Myocyte (in vitro differentiated cells): ENCODE measurements at regions not wholly inside any gene's neighbourhood (a gene's known extent, or its start where the extent isn't known, plus 50 kb on each side); places are given as distances from the start of the nearest gene placed in this dataset.
"Not testable (repeated sequence)": the region's sequence is repeated elsewhere in the genome, so short reads cannot be mapped to it uniquely, and the experiment has no call there.

Source experiments
- DNase-seq: peaks from one replicate; pipeline ENCODE4 v3.0.0-alpha.2; 2012; ENCODE audit warnings: low read depth

DNA sequence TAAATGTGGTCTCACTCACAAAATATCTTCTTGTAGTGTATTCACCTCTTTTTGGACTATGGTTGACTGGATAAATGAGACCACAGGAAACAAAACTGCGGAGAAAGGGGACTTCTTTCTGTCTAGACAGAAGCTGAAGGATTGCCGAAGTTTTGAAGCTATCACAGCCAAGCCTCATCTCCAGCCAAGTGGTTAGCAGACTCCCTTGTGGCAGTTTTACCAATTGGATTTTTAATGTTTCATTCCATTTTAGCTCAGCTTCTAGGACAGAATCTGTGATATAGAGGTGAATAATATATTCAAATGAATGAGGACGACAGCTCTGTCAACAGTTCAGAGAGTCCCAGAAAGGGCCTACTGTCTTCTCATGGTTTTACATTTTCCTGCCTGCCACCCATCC, 215.7 kb upstream of the ZNF608 start:
- DNase-seq, result no peak

DNA sequence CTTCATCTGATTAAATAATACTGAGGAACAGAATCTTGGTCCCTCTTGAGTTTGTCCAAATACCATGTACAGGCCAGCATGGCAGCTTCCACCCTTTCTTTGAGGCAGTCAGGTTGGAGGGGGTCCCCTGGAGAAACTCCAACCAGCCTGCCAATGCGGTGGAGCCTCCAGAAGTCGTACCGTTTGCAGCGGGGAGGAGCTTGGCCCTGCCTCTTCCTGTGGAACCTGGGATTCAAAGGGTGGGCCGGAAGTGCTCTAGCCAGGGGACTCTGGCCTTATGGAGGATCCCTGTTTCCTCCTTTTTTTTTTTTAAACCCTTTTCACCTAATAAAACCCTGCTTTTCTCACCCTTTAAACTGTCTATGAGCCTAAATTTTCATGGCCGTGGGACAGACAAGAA, 216.3 kb upstream of the ZNF608 start:
- DNase-seq, result no peak

DNA sequence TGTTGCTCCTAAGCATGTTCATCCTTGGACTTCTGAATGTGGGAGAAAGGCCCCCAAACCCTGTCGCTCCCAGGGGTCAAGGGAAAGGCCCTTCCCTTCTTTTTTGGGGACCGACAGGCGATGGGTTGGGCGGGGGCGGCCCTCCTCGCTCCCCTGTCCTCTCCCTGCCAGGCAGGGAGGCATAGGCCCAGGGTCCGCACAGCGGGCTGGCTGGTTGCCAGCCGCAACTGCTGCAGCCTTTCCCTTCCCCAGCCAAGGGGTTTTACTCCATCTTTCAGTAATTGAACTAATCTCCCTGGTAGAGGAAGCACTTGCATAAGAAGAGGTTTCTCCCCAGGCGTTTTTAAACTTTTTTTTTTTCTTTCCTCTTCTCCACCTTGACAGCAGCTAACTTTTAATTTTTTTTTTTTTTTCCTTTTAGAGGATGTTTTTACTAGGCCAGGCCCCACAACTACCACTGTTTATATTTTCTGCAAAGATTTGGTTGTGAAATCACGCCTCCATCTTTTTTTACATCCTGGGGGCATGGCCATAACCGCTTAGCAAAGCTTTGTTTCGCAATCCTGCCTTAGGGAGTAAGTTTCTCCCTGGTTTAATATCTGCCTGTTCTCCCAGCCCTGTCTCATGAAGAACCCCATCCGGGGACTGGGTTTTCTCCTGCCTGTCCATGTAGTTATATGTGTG, 216.9 kb upstream of the ZNF608 start:
- DNase-seq, result peak; percentile 10

DNA sequence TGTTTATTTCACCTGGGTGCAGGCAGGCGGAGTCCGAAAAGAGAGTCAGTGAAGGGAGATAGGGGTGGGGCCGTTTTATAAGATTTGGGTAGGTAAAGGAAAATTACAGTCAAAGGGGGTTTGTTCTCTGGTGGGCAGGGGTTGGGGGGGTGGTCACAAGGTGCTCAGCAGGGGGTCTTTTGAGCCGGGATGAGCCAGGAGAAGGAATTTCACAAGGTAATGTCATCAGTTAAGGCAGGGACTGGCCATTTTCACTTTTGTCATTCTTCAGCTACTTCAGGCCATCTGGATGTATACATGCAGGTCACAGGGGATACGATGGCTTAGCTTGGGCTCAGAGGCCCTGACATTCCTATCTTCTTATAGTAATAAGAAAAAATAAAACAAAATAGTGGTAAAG, 220.3 kb upstream of the ZNF608 start:
- not testable (repeated sequence) for DNase-seq

DNA sequence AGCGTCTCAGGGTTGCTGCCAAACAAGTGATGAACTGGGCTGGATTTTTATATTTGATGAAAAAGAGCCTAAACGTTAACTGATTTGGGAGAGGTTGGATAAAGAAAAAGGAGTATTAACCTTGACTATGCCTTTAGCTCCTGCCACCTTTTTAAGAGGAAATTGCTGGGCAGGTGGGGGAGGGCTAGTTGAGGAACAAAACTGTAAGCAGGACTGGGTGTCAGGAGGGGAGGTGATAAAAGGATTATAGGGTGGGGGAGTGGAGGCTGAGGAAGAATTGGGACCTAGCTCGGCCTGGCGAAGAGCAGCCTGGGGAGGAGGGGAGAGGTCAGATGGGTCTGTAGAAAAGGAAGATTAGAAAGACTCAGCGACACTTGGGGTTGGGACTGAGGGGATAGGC, 223.9 kb upstream of the ZNF608 start:
- DNase-seq, result not testable (repeated sequence)

DNA sequence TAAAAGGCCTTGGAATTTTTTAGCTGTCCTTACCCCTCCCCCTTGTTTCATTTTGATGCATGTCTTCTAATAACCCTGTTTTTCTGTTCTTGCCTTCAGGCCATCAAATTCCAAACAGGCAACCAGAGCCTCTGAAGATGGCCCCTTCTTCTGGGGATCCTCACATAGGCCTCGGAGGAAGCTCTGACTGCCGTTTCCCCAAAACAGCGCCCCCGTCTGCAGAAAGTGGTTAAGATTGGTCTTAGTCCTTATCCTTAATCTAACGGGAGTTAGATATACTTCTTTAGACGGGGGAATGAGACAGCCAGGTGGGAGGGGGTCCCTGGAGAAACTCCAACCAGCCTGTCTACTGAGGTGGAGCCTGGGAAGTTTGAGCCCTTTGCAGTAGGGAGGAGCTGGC, 226.3 kb upstream of the ZNF608 start:
- DNase-seq, result no peak

DNA sequence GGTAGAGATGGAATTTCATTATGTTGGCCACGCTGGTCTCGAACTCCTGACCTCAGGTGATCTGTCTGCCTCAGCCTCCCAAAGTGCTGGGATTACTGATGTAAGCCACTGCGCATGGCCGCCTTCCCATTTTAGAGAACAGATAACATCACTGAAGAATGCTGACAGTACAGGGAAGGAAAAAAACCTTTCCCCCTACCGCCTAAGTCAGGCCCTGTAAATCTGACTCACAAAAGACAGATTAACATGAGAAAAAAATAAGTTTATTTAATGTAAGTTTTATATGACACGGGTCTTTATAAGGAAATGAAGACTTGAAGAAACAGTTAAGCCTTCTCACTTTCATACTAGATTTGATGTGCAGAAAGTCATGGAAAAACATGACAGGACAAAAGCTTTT, 227.2 kb upstream of the ZNF608 start:
- DNase-seq, result no peak

DNA sequence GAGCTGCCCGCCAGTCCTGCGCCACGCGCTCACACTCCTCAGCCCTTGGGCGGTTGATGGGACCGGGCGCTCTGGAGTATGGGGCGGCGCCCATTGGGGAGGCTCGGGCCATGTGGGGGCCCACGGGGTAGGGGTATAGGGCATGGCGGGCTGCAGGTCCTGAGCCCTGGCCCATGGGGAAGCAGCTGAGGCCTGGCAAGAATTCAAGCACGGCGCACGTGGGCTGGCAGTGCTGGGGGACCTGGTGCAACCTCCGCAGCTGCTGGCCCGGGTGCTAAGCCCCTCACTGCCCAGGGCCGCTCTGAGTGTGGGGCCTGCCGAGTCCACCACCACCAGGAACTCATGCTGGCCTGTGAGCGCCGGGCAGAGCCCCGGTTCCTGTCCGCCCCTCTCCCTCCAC, 229.6 kb upstream of the ZNF608 start:
- DNase-seq, result no peak

DNA sequence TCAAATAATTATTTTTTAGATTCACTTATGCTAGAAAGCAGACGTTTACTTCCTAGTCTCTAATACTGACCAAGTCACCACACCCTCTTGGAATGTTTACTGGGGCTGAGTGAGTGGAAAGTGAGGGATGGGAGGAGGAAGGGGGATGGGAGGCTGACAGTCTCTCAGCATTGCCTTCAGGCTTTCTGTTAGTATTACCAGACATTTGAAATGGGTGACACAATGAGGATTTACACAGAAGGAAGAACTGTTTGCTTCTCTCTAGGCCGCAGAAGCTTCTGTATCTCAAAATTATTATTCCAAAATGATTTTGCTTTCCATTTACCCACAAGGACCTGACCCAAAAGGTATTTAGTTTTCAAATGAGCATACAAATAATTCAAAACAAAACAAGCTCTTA, 232.8 kb upstream of the ZNF608 start:
- DNase-seq, result no peak

DNA sequence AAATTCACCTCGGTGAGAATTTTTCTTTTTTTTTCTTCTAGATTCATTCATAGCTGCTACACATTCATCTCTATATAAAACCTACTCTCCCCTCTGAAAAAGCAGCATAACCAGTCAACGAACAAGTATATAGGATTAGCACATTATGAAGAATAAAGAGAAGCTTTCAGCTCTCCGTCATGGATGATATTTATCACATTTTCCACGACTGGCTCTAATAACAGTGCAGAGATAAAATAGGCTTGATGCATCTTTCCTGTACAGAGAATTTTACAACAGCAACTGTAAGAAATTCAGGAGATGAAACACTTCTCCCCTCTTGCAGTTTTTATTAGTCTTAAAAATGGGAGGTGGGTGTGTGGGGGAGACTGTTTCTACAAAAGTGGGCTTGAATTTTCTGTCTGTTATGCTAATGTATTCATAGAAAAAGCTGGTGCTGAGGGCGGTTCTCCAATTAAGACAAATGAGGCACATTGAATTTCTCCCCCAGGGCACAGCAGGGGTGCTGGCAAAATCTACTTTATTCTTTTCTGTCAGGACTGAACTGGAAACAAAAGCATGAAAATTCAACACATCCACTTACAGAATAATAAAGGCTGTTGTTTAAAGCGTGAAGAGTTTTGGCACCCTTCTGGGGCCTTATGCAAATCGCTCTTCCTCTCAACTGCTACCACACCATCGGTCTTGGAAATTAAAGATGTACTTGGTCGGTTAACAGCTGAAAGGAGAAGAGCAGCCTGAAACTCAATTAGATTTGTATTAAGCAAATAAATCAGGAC, 233.9 kb upstream of the ZNF608 start:
- no peak for DNase-seq

DNA sequence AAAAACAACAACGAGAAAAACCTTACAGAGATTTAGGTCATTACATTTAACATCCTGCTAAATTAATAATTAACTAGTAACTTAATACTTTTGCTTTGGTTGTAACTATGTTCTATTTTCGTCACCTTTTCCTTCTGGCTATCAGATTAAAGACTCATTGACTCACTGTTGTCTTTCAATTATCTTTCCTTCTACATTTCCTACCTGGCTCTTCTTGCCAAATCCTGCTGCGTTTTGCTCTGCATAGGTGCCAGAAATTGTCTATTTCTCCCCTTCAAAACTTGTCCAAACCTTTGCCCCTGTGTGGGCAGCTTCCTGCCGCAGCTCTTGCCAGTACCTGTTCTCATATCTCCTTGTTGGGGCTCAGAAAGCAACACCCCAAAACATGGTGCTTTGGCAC, 235.5 kb upstream of the ZNF608 start:
- DNase-seq, result no peak

DNA sequence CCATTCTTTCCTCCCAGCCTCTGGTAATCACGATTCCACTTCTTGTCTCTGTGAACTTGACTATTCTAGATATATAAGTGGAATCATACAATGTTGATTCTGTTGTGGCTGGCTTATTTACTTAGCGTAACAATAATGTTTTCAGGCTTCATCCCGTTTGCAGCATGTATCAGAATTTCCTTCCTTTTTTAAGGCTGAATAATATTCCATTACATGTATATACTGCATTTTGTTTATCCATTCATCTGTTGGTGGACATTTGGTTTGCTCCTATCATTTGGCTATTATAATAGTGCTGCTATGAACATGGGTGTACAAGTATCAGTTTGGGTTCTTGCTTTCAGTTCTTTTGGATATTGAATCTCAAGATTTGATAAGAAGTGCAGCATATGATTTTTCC, 239.7 kb upstream of the ZNF608 start:
- DNase-seq, result no peak

DNA sequence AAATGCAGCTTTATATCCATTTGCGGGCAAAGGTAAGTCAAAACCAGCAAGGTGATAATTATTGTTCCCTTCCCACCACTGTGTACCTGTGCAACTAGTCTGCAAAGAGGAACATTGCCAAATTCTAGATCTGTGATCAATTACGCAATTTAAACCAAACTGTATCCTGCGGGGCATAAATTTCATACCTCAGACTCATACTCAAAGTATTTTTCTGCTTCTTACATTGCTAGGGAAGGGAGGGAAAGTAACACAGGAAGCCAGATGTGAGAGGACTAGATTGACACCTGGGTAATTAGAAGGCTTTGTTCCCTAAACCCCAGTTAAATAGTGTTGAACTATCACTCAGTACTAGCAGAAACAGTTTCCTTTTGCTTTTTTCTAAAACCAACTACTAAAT, 240.2 kb upstream of the ZNF608 start:
- no peak for DNase-seq

DNA sequence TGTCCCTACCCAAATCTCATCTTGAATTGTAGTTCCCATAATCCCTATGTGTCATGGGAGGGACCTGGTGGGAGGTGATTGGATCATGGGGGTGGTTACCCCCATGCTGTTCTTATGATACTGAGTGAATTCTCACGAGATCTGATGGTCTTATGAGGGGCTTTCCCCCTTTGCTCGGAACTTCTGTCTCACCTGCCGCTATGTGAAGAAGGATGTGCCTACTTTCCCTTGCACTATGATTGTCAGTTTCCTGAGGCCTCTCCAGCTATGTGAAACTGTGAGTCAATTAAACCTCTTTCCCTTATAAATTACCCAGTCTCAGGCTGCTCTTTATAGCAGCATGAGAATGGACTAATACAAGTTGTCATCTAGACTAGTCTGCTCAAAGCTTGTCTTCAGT, 241.3 kb upstream of the ZNF608 start:
- DNase-seq, result not testable (repeated sequence)

DNA sequence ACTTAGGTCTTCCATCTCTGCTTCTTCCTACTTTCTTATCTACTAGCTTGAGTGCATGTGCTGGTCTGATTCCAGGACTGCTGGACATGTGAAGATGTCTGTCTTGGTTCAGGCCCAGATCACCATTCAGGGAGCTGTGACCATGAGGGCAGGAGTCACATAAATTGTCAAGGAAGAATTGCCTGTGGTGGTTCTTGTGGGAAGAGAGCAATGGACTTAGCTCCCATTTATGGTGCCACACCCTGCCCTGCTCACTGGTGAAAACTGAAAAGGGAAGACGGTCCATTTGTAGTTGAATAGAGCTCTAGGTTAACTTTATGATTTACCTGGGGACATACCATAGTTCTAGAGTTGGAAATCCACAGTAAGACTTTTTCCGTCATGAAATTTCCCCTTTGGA, 244.3 kb upstream of the ZNF608 start:
- DNase-seq, result peak; percentile 81

DNA sequence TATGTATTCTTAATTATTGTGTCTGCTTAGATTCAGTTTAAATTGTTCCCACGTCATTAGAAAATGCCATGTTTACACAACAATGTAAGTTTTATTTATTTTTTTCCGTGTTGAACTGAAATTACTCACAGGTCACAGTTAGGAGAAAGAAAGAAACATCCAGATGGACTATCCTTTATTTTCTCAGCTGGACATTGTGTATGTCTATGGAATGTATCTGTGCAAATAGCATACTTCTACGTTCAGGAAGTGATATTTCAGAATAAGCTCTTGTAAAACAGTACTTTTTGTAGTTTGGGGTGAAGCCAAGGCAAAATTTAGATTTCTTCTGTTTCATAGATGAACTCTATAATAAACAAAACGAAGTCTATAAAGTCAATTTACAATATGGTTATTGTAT, 249.0 kb upstream of the ZNF608 start:
- DNase-seq, result no peak

DNA sequence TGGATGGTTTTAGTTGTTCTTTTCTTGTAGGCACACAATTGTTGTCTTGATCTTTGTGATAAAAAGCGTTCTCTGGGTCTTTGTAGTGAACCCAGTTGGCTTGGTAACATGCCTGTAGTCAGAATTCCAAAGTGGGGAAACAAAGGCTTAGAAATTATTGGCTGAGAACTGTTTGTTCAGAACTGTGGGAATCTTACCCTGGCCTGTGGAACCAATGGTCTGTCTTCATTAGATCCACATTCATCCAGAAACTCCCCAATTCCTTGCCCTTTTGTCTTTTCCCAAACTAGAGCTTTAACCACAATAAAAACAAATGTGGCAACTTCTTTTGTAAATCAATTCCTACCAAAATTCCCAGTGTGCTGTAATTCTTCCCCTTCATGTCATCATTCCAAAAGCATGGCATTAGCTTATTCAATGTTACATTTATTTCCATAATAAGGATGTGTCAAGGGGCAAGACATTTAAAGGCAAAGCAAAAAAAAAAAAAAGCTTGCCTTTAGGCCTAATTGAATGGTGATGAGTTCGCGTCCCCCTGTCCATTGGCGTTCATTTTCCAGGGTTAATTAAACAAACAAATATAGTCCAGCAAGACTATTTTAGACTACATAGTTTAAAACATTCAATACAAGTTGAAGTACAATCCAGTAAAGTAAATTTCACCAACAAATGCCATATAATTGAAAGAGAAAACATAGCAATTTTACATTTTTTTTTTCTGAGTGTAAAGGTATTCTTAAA, 249.8 kb upstream of the ZNF608 start:
- DNase-seq, result peak; percentile 30

DNA sequence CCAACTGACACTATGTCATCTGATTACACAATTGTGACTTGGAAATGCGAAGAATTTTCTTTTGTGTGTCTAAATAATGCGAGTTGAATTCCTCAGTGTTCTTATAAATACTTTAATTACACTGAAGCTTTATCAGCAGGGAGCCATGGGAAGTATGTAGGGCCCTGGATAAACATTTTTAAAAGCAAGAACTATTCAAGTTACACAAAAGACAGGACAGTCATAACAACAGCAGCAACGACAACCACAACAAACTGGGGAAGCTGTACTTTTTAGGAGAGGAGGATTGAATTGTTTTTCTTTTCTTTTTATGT, 250.3 kb upstream of the ZNF608 start:
- peak; percentile 23 for DNase-seq

DNA sequence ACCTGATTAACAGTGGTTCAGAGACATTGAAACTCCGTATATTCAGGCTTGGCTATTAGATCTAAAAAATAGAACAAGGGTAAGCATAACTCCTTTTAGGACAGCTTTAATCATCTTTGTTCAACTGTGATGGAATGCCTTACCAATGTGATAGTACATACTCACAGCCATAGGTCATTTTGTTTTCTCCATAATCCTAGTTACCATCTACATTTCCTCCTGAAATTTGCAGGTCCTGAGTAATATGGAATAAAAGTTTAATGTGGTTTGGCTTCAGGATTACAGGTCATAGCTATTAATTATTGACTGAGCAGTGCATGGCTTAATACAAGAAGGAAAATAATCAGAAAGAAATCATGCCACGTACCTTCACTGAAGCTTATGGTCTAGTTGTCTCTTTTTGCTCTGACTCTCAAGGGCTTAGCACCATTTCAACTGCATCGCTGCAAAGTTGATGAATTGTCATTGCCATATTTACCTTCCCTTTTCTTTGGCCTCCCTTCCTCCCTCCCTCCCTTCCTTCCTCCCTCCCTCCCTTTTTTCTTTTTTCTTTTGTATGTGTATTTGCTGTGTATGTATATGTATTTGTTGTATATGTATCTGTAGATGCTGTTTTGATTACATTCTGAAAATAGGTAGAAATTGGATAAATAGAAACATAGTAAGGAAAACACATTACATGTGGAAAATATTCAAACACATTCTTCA, 250.9 kb upstream of the ZNF608 start:
- DNase-seq, result no peak

DNA sequence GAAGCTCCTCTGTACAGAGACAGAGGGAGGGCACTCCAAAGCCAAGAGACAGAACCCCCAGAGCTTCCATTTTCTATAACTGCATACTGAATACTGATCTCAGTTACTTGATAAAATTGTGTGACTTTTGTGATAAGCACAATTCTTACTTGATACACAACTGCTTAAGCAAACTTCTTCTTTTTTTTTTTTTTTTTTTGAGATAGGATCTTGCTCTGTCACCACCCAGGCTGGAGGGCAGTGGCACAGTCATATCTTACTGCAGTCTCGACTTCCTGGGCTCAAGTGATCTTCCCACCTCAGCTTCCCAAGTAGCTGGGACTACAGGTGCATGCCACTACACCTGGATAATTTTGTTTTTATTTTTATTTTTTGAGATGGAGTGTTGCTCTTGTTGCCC, 252.1 kb upstream of the ZNF608 start:
- DNase-seq, result no peak

DNA sequence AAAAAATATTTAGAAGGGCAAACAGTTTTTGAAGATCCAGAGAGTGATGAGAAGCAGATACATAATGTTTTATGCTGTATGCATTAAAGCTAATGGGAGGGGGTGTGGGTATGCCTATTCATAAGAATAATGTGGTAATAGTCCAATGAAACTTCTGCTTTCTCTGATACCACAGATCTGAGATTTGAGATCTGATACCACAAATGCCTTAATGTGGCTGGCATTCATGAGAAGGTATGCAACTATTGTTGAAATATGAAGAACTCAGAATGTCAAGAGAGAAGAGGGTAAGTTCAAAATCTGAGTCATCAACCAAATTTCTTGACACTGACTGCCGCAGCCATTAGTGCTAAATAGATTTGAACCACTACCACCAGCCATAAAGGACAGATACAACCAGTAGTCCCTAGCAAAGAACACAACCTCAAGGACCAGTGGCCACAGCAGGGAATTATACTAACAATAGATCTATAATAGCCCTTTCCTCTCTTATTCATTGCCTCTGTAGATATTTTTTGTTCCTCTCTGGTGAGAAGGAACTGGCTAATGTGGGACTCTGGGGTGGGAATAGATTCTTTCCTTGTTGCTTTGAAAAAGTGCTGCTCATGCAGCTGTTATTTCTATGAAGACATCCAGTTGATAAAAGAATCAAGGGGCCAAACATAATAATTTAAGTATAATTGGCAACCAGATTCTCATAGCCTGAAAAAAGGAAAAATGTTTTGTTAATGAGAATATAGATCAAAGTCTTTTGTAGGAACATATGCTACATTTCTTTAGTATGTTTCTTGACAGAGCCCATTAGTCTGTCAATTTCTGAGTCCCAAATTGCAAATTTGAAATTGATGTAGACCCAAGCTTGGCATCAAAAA, 256.5 kb upstream of the ZNF608 start:
- peak; percentile 31 for DNase-seq
